ENCODE measurements at regions not wholly inside any gene's neighbourhood (a gene's known extent, or its start where the extent isn't known, plus 50 kb on each side); places are given as distances from the start of the nearest gene placed in this dataset.

DNA sequence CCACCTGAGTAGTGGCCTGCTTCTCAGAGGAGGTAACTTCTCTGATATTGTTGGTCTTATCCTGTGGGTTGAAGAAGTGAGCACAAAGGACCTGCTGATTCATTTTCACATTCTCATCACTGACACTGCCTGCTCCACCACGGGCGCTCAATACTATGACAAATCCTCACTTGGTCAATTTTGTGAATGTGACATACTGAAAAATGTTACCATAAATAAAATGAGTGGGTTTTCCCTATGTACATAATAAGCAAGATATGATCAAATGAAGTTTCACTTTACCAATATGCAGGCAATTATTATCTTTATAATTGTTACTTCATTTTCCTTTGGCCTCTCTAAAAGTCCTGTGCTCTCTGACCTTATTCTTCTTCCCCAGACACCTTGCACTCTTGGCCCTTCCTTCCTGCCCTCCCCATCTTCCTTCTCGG lies 71.5 kb upstream of the RIPOR2 start:
- TF ChIP-seq ARNTL (CRISPR knock-in tag; IDR thresholded peaks at IDR 0.05; ENCODE audit: borderline replicate concordance, low read depth): no peak
- no peak for TF ChIP-seq ISL1 (CRISPR knock-in tag; IDR thresholded peaks at IDR 0.05)

Data from SK-N-SH treated with all-trans-retinoic acid at 6 μM for 48 hours (cell line).